Endothelial cell of umbilical vein (primary cell): ENCODE measurements at regions not wholly inside any gene's neighbourhood (a gene's known extent, or its start where the extent isn't known, plus 50 kb on each side); places are given as distances from the start of the nearest gene placed in this dataset.

Experiments
- BruUV-seq: library from RNA; stranded (reverse); fragments of 400-500 nt; replicated peaks from 2 replicates; lab custom pipeline; 2021; lab: Mats Ljungman, UMichigan
- CTCF ChIA-PET: fragments of 300-600, 350-600 bp; sonication (Branson Sonifier 250); formaldehyde crosslinking; loops from one replicate; lab custom pipeline; 2021; ENCODE audit warnings: antibody characterized with exemption, inconsistent platforms; lab: Charles Lee
- POLR2A ChIA-PET: fragments of 300-600, 350-600 bp; sonication (Branson Sonifier 250); formaldehyde crosslinking; loops from one replicate; lab custom pipeline; 2021; ENCODE audit warnings: antibody characterized with exemption, inconsistent platforms; lab: Charles Lee
- DNase-seq: peaks from one replicate; pipeline ENCODE4 v3.0.0-alpha.2; 2011; ENCODE audit warnings: low read depth, low spot score
- FAIRE-seq: peaks from 2 replicates; lab custom pipeline; 2011; peaks lifted over from hg19 to GRCh38; lab: Jason Lieb, UNC
- H2AFZ ChIP-seq: 2 replicates; pipeline ENCODE4 v1.6.0; 2012; ENCODE audit warnings: low read depth, low read length, control low read depth, inconsistent platforms
- H3K27ac ChIP-seq: 2 replicates; pipeline ENCODE4 v1.5.1; 2011; ENCODE audit warnings: low read depth, mild to moderate bottlenecking, control low read depth, low read length, moderate library complexity; ENCODE audit not compliant: insufficient read depth
- H3K27me3 ChIP-seq, 2 experiments: 2 replicates each; pipeline versions ENCODE4 v1.6.0 to v1.6.1; 2011; ENCODE audit warnings: low read length in 2 of 2, mixed read lengths in 1 of 2; ENCODE audit not compliant: control insufficient read depth in 2 of 2, insufficient read depth in 2 of 2
- H3K36me3 ChIP-seq, 2 experiments: 2 replicates in 1 of 2; 3 replicates in 1 of 2; pipeline ENCODE4 v1.5.1; 2011; ENCODE audit warnings: low read length in 2 of 2, mild to moderate bottlenecking in 1 of 2, moderate library complexity in 1 of 2; ENCODE audit not compliant: control insufficient read depth in 2 of 2, insufficient read depth in 2 of 2; ENCODE audit errors: extremely low read depth in 1 of 2
- H3K4me1 ChIP-seq: 3 replicates; pipeline ENCODE4 v1.5.1; 2011; ENCODE audit warnings: mild to moderate bottlenecking, low read length; ENCODE audit not compliant: control insufficient read depth, insufficient read depth; ENCODE audit errors: extremely low read depth
- H3K4me2 ChIP-seq: 2 replicates; pipeline ENCODE4 v1.6.1; 2011; ENCODE audit warnings: low read length, control low read depth, mixed read lengths; ENCODE audit not compliant: insufficient read depth
- H3K4me3 ChIP-seq, 3 experiments: fragments of 200-600 bp in 1 of 3; sonication (generic), shearing (Covaris generic) in 1 of 3; replicated peaks in 1 of 3; 2 replicates each; pipeline ENCODE4 v1.5.1; 2011 to 2016; ENCODE audit warnings: control low read depth in 3 of 3, low read length in 3 of 3, mild to moderate bottlenecking in 2 of 3, inconsistent platforms in 1 of 3, low read depth in 1 of 3, moderate library complexity in 1 of 3; ENCODE audit not compliant: insufficient read depth in 1 of 3
- H3K79me2 ChIP-seq: 2 replicates; pipeline ENCODE4 v1.6.0; 2012; ENCODE audit warnings: low read length, inconsistent platforms; ENCODE audit not compliant: control insufficient read depth, insufficient read depth
- H3K9ac ChIP-seq: replicated peaks from 2 replicates; pipeline ENCODE3; 2011; ENCODE audit warnings: low read length, control low read depth; ENCODE audit not compliant: insufficient read depth; ENCODE audit errors: extremely low read depth
- H3K9me1 ChIP-seq: replicated peaks from 3 replicates; pipeline ENCODE4 v1.6.0; 2011; ENCODE audit warnings: mild to moderate bottlenecking, low read length; ENCODE audit not compliant: control insufficient read depth, insufficient read depth; ENCODE audit errors: extremely low read depth
- H3K9me3 ChIP-seq: replicated peaks from 2 replicates; pipeline ENCODE4 v1.5.1; 2012; ENCODE audit warnings: low read length, inconsistent platforms; ENCODE audit not compliant: control insufficient read depth, insufficient read depth
- H4K20me1 ChIP-seq: replicated peaks from 2 replicates; pipeline ENCODE3; 2011; ENCODE audit warnings: mild to moderate bottlenecking, low read length; ENCODE audit not compliant: control insufficient read depth, insufficient read depth; ENCODE audit errors: extremely low read depth
- EZH2 ChIP-seq: IDR thresholded peaks from 2 replicates; pipeline ENCODE4 v1.6.1; 2012; ENCODE audit warnings: borderline replicate concordance, low read depth, mild to moderate bottlenecking, moderate library complexity, low read length, inconsistent platforms; ENCODE audit not compliant: severe bottlenecking
- FOS ChIP-seq: IDR thresholded peaks from 2 replicates; pipeline ENCODE4 v1.6.1; 2011; ENCODE audit warnings: mild to moderate bottlenecking, low read length, moderate library complexity, borderline replicate concordance; ENCODE audit not compliant: insufficient read depth
- GATA2 ChIP-seq: IDR thresholded peaks from 2 replicates; pipeline ENCODE4 v1.7.0; 2011; ENCODE audit warnings: low read depth, mild to moderate bottlenecking, moderate library complexity, mixed read lengths, low read length; ENCODE audit not compliant: insufficient read length, insufficient read depth
- JUN ChIP-seq: IDR thresholded peaks from 2 replicates; pipeline ENCODE4 v1.6.1; 2011; ENCODE audit warnings: borderline replicate concordance, low read depth; ENCODE audit not compliant: insufficient read length, insufficient read depth
- MYC ChIP-seq: IDR thresholded peaks from one replicate; pipeline ENCODE4 v1.6.1; 2011; ENCODE audit warnings: mild to moderate bottlenecking, low read depth, low read length
- POLR2A ChIP-seq: IDR thresholded peaks from 2 replicates; pipeline ENCODE4 v1.6.1; 2012; ENCODE audit warnings: low read depth, mild to moderate bottlenecking, control low read depth, low read length
- POLR2AphosphoS5 ChIP-seq: IDR thresholded peaks from 2 replicates; pipeline ENCODE4 v1.6.1; 2012; ENCODE audit warnings: low read depth, mild to moderate bottlenecking, control low read depth, low read length, moderate library complexity; ENCODE audit not compliant: insufficient read depth
- dilution Hi-C: fragments of 300-500 bp; cut with MboI; formaldehyde crosslinking; loops from one replicate; pipeline ENCODE4 v1.15.0; 2019; ENCODE audit warnings: low sequenced_read_pairs; ENCODE audit not compliant: extremely low pct_ligation_motif_present
- intact Hi-C: fragments of 100-400 bp; cut with micrococcal nuclease; formaldehyde crosslinking; loops from one replicate; pipeline ENCODE4 v1.10.0; 2022
- TF ChIP-seq, protein P1 (sequence below), 2 donors: IDR thresholded peaks; 1 replicate in 1 of 2; 2 replicates in 1 of 2; pipeline ENCODE4 v1.5.1; 2011; ENCODE audit warnings: low read length in 2 of 2, mild to moderate bottlenecking in 2 of 2, moderate library complexity in 2 of 2, control low read depth in 1 of 2, inconsistent platforms in 1 of 2, low read depth in 1 of 2; ENCODE audit not compliant: insufficient read depth in 1 of 2; ENCODE audit errors: extremely low read depth in 1 of 2
- TF ChIP-seq, protein P2 (sequence below): IDR thresholded peaks from 2 replicates; pipeline ENCODE4 v1.6.1; 2011; ENCODE audit not compliant: insufficient read depth, insufficient read length

DNA sequence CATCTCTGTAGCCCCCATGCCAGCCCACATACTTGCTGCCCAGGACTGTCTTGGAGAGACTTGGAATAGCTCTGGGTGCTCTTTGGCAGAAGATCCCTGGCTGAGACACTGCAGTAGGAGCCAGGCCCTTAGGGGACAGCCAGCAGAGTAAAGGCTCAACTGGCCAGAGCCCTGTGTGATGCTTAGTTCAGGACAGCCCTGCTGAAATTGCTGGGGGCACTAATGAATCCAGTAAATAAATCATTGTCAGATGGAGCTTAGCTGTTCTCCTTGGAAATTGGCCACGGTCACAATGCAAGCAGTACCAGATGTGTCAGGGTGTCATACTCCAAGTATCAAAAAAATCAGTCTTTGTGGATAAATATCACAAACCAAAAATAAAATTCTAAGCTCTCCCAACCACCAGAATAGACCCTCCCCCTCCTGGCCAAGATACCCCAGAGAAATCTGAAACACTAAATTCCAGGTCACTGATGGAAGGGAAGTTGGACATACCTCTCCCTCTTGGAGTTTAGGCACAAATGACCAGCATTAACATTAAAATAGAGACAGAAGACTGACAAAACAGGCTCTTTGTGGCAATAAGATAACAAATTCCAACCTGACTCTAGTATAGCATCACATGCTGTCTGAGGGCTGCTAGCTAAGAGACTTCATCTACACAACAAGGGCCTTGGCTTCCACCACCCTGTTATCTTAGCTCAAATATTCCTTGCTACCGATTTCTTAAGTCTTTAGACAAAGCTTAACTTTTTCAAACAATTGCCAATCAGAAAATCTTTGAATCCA is 83.2 kb upstream of the DNAH14 start:
- Histone ChIP-seq H2AFZ (no peak overlapping the region), H3K27me3 (no peaks in the 10 kb centered on the region), H3K9ac (no peak overlapping the region), H3K4me3 (no peak overlapping the region), H3K9me3 (no peaks in the 10 kb centered on the region), H4K20me1 (no peaks in the 10 kb centered on the region), H3K27ac (no peak overlapping the region), H3K4me1 (no peaks in the 10 kb centered on the region), H3K36me3 (no peaks in the 10 kb centered on the region), H3K4me2 (no peak overlapping the region), H3K9me1 (no peaks in the 10 kb centered on the region), H3K79me2 (no peaks in the 10 kb centered on the region)
- CTCF ChIA-PET = interaction anchor here (1.0 to 1.2 kb wide), 3 partner anchors 10 to 333 kb away, joined by 3 to 7 read pairs (median 3); no protein-coding TSS in a partner anchor
- intact Hi-C loops = no loop called here
- no peak for FAIRE-seq
- no TSS peak for BruUV-seq
- dilution Hi-C loops = no loop called here
- POLR2A ChIA-PET = no interaction called here
- no peak for TF ChIP-seq POLR2A
- no peak for TF ChIP-seq JUN
- TF ChIP-seq, protein P1, sequence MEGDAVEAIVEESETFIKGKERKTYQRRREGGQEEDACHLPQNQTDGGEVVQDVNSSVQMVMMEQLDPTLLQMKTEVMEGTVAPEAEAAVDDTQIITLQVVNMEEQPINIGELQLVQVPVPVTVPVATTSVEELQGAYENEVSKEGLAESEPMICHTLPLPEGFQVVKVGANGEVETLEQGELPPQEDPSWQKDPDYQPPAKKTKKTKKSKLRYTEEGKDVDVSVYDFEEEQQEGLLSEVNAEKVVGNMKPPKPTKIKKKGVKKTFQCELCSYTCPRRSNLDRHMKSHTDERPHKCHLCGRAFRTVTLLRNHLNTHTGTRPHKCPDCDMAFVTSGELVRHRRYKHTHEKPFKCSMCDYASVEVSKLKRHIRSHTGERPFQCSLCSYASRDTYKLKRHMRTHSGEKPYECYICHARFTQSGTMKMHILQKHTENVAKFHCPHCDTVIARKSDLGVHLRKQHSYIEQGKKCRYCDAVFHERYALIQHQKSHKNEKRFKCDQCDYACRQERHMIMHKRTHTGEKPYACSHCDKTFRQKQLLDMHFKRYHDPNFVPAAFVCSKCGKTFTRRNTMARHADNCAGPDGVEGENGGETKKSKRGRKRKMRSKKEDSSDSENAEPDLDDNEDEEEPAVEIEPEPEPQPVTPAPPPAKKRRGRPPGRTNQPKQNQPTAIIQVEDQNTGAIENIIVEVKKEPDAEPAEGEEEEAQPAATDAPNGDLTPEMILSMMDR (IDR thresholded peaks at IDR 0.05; ENCODE audit: extremely low read depth in 1 of 2, insufficient read depth in 1 of 2, low read depth in 1 of 2, low read length in 2 of 2) = no peak
- TF ChIP-seq, protein P2, sequence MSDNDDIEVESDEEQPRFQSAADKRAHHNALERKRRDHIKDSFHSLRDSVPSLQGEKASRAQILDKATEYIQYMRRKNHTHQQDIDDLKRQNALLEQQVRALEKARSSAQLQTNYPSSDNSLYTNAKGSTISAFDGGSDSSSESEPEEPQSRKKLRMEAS = no peak
- TF ChIP-seq POLR2AphosphoS5 = no peak
- no peak for TF ChIP-seq EZH2
- no peak for TF ChIP-seq FOS
- no peak for TF ChIP-seq MYC
- no peak for TF ChIP-seq GATA2
- no peak for DNase-seq
